Esophagus squamous epithelium (tissue), 4 donors: ENCODE measurements at regions not wholly inside any gene's neighbourhood (a gene's known extent, or its start where the extent isn't known, plus 50 kb on each side); places are given as distances from the start of the nearest gene placed in this dataset.

ENCODE experiments used
- POLR2A ChIP-seq, 4 donors: fragments of 450-650 bp; IDR thresholded peaks; one replicate each; pipeline ENCODE4 v1.6.1; 2017; ENCODE audit warnings: antibody characterized with exemption in 4 of 4, mild to moderate bottlenecking in 4 of 4, moderate library complexity in 3 of 4
- TF ChIP-seq, protein P1 (sequence below), 6 experiments: fragments of 450-650 bp in 4 of 6; fragments of 200-600 bp in 2 of 6; sonication (generic) in 2 of 6; IDR thresholded peaks; one replicate each; pipeline ENCODE4 v1.5.1; 2016 to 2019; ENCODE audit warnings: antibody characterized with exemption in 6 of 6, mild to moderate bottlenecking in 4 of 6, moderate library complexity in 4 of 6

GRCh38 chr2:21346984-21347383, 223.2 kb downstream of the TDRD15 start:
- no peak for TF ChIP-seq POLR2A (IDR thresholded peaks at IDR 0.05)
- TF ChIP-seq, protein P1, sequence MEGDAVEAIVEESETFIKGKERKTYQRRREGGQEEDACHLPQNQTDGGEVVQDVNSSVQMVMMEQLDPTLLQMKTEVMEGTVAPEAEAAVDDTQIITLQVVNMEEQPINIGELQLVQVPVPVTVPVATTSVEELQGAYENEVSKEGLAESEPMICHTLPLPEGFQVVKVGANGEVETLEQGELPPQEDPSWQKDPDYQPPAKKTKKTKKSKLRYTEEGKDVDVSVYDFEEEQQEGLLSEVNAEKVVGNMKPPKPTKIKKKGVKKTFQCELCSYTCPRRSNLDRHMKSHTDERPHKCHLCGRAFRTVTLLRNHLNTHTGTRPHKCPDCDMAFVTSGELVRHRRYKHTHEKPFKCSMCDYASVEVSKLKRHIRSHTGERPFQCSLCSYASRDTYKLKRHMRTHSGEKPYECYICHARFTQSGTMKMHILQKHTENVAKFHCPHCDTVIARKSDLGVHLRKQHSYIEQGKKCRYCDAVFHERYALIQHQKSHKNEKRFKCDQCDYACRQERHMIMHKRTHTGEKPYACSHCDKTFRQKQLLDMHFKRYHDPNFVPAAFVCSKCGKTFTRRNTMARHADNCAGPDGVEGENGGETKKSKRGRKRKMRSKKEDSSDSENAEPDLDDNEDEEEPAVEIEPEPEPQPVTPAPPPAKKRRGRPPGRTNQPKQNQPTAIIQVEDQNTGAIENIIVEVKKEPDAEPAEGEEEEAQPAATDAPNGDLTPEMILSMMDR (IDR thresholded peaks at IDR 0.05), result no peak
